ENCODE measurements at regions not wholly inside any gene's neighbourhood (a gene's known extent, or its start where the extent isn't known, plus 50 kb on each side); places are given as distances from the start of the nearest gene placed in this dataset.
A peak's percentile ranks its signal among the peaks of the same experiment; 100 is the strongest.

DNA sequence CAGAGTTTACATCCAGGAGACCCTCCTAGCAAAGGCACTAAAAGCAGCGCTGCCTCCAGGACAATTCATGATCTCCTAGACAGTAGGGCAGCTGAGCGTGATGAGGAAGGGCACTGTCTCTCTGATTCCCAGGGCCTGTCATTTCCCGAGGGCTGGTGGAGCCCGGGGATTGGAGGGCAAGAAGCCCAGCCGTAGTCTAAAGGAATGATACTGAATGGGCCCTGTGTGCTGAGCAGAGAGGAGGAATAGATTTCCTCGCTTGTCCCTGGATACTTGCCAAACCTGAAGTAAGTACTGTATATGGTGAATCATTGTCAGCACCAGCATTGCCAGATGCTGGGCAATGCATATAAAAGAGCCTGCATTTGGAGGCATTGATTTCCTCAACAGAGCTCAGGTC, 88.0 kb upstream of the SLITRK2 start:
- in situ Hi-C loops (cut with HindIII; ENCODE audit: low pct_ligation_motif_present, low sequenced_read_pairs), result no loop called here
- TF ChIP-seq, protein P1, sequence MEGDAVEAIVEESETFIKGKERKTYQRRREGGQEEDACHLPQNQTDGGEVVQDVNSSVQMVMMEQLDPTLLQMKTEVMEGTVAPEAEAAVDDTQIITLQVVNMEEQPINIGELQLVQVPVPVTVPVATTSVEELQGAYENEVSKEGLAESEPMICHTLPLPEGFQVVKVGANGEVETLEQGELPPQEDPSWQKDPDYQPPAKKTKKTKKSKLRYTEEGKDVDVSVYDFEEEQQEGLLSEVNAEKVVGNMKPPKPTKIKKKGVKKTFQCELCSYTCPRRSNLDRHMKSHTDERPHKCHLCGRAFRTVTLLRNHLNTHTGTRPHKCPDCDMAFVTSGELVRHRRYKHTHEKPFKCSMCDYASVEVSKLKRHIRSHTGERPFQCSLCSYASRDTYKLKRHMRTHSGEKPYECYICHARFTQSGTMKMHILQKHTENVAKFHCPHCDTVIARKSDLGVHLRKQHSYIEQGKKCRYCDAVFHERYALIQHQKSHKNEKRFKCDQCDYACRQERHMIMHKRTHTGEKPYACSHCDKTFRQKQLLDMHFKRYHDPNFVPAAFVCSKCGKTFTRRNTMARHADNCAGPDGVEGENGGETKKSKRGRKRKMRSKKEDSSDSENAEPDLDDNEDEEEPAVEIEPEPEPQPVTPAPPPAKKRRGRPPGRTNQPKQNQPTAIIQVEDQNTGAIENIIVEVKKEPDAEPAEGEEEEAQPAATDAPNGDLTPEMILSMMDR (IDR thresholded peaks at IDR 0.05; ENCODE audit: low read depth, low read length, missing control alignments), result no peak

DNA sequence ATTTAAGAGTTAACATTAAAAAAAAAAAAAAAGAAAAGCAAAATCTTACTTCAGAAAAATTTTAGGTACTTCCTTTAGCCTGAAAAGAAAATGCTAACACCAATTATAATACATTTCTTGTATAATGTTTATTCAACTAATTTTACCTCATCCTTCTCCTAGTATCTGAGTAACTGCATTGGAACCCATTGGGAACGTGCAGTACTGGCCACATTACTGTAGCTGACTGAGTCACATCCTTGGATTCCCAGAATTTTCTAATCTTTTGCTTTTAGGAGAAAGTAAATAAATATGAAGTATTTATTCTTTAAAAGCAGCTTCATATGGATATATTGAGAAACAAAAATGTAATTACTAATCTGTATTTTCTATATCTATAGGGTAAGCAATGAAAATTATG, 82.6 kb upstream of the SLITRK2 start:
- Histone ChIP-seq H3K36me3 (replicated peaks) (no peaks in the 10 kb centered on the region), H3K27me3 (replicated peaks) (no peaks in the 10 kb centered on the region), H3K4me3 (ENCODE audit: low read depth, low read length) (no peak overlapping the region), H3K27ac (no peak overlapping the region)
- DNase-seq, result peak; percentile 32
- in situ Hi-C loops (cut with HindIII; ENCODE audit: low pct_ligation_motif_present, low sequenced_read_pairs), result no loop called here
- TF ChIP-seq, protein P1 (IDR thresholded peaks at IDR 0.05; ENCODE audit: low read depth, low read length, missing control alignments), result no peak

More for the DNA sequence above, 88.0 kb upstream of the SLITRK2 start:
- Histone ChIP-seq H3K4me3 (ENCODE audit: low read depth, low read length) (no peak overlapping the region), H3K27me3 (replicated peaks) (no peaks in the 10 kb centered on the region), H3K36me3 (replicated peaks) (no peaks in the 10 kb centered on the region), H3K27ac (no peak overlapping the region)
- peak; percentile 49 for DNase-seq

DNA sequence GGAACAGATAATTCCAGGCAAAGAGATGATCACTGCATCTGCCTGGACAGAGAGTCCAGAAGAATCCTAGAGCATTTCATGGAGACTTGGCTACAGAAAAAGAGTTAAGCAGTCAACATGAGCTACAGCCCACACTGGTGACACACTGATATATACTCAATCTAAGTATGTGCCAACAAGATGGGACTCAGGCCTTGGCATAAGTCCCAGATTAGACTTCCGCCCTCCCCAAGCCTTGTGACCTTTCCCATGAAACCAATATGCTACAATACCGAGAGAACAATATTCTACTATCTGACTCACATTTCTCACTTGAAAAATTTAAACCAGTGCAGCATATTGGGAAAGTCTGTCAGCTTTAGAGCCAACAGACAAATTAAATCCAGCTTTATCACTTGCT, 65.7 kb upstream of the SLITRK2 start:
- H3K27me3 ChIP-seq (replicated peaks), result no peaks in the 10 kb centered on the region
- peak; percentile 75 for DNase-seq
- TF ChIP-seq, protein P1 (IDR thresholded peaks at IDR 0.05; ENCODE audit: low read depth, low read length, missing control alignments), result no peak
- no peak overlapping the region for H3K4me3 ChIP-seq (ENCODE audit: low read depth, low read length)
- no peaks in the 10 kb centered on the region for H3K36me3 ChIP-seq (replicated peaks)
- no peak overlapping the region for H3K27ac ChIP-seq
- in situ Hi-C loops (cut with HindIII; ENCODE audit: low pct_ligation_motif_present, low sequenced_read_pairs), result no loop called here
